ENCODE measurements at regions not wholly inside any gene's neighbourhood (a gene's known extent, or its start where the extent isn't known, plus 50 kb on each side); places are given as distances from the start of the nearest gene placed in this dataset.

DNA sequence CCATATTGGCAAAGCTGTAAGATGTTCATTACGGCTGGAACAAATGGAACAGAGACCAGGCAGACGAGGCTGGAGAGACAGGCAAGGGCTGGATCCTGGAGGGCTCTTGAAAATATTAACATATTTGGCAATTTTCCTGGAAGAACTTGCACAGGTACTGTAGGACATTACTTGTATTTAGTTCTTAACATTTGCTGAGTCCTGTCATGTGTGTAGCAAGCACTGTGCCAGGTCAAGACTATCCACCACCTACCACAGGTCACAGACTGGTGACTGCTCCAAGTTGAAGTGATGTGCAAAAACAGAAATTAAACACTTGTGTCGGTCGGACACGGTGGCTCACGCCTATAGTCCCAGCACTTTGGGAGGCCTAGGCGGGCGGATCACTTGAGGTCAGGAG, 58.7 kb upstream of the TNRC6B start:
- Mint-ChIP-seq H3K4me3 (no peak overlapping the region), H3K36me3 (no peaks in the 10 kb centered on the region), H3K27ac (no peak overlapping the region), H3K9me3 (no peaks in the 10 kb centered on the region), H3K4me1 (ENCODE audit: unreplicated experiment) (no peaks in the 10 kb centered on the region), H3K27me3 (no peaks in the 10 kb centered on the region)
- TF ChIP-seq, protein P1, sequence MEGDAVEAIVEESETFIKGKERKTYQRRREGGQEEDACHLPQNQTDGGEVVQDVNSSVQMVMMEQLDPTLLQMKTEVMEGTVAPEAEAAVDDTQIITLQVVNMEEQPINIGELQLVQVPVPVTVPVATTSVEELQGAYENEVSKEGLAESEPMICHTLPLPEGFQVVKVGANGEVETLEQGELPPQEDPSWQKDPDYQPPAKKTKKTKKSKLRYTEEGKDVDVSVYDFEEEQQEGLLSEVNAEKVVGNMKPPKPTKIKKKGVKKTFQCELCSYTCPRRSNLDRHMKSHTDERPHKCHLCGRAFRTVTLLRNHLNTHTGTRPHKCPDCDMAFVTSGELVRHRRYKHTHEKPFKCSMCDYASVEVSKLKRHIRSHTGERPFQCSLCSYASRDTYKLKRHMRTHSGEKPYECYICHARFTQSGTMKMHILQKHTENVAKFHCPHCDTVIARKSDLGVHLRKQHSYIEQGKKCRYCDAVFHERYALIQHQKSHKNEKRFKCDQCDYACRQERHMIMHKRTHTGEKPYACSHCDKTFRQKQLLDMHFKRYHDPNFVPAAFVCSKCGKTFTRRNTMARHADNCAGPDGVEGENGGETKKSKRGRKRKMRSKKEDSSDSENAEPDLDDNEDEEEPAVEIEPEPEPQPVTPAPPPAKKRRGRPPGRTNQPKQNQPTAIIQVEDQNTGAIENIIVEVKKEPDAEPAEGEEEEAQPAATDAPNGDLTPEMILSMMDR (conservative IDR thresholded peaks at IDR 0.05), result no peak
- no peak for DNase-seq (ENCODE audit: extremely low spot score, unreplicated experiment)

DNA sequence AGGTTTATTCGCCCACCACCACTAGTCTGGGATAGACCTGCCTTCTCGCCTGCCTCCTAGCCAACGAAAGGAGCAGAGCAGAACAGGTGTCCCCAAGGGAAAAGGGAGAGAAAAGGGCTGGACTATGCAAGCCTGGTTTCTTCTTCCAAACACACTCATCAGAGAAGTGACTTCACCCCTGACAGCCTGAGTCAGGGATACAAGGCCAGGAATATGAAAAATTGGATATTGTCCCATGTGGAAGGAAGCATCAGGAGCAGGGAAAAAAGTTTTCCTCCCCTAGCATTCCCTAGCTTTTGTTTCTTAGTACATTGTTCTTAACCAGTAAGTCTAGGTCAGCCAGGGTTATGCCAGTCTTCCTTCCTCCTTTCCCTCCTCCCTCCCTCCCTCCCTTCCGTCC, 56.9 kb upstream of the TNRC6B start:
- Mint-ChIP-seq H3K27me3 (no peaks in the 10 kb centered on the region), H3K36me3 (no peaks in the 10 kb centered on the region), H3K27ac (no peak overlapping the region), H3K9me3 (no peaks in the 10 kb centered on the region), H3K4me3 (no peak overlapping the region), H3K4me1 (ENCODE audit: unreplicated experiment) (no peaks in the 10 kb centered on the region)
- TF ChIP-seq, protein P1 (conservative IDR thresholded peaks at IDR 0.05), result no peak
- DNase-seq (ENCODE audit: extremely low spot score, unreplicated experiment), result no peak

DNA sequence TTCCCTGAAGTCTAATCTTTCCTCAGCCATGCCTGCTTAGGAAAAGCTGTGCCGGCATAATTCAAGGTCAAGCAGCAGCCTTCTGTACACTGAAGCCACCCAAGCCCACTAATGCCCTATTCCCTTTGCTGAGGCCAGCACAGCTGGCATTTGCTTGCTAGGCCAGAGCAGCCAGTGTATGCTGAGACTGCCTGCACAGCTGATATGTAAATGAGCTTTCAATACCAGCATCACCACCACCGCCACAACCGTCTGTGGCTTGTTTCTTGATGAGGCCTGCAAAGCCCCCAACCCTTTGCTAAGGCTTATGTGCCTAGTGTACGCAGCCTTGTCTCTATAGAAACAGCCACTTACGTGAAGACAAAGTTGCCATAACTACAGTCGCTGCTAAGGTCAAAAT, 56.3 kb upstream of the TNRC6B start:
- DNase-seq (ENCODE audit: extremely low spot score, unreplicated experiment), result no peak
- Mint-ChIP-seq H3K4me1 (ENCODE audit: unreplicated experiment) (no peaks in the 10 kb centered on the region), H3K27me3 (no peaks in the 10 kb centered on the region), H3K27ac (peak overlapping the region; percentile 73), H3K9me3 (no peaks in the 10 kb centered on the region), H3K4me3 (no peak overlapping the region), H3K36me3 (no peaks in the 10 kb centered on the region)
- TF ChIP-seq, protein P1 (conservative IDR thresholded peaks at IDR 0.05), result no peak

DNA sequence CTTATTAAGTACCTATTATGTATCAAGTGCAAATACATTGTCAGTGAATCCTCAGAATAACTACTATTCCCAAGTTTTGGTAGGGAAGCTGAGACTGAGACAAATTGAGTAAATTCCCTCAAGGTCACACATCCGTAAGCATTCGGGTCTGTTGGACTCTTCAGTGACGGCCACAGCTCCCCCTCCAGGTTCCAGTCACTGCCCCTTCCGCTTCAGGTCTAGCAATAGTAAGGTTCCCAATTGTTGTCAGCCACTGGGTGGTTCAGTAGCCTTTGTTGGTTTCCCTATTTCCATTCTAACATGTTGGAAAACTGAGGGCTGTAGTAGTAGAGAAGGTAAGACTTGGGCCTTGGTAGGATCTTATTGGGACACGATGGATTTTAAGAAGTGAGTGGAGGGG, 54.9 kb upstream of the TNRC6B start:
- no peaks in the 10 kb centered on the region for H3K27me3 Mint-ChIP-seq
- TF ChIP-seq, protein P1 (conservative IDR thresholded peaks at IDR 0.05), result no peak
- no peak overlapping the region for H3K27ac Mint-ChIP-seq
- H3K36me3 Mint-ChIP-seq, result no peaks in the 10 kb centered on the region
- no peaks in the 10 kb centered on the region for H3K9me3 Mint-ChIP-seq
- no peaks in the 10 kb centered on the region for H3K4me1 Mint-ChIP-seq (ENCODE audit: unreplicated experiment)
- H3K4me3 Mint-ChIP-seq, result no peak overlapping the region
- DNase-seq (ENCODE audit: extremely low spot score, unreplicated experiment), result no peak

DNA sequence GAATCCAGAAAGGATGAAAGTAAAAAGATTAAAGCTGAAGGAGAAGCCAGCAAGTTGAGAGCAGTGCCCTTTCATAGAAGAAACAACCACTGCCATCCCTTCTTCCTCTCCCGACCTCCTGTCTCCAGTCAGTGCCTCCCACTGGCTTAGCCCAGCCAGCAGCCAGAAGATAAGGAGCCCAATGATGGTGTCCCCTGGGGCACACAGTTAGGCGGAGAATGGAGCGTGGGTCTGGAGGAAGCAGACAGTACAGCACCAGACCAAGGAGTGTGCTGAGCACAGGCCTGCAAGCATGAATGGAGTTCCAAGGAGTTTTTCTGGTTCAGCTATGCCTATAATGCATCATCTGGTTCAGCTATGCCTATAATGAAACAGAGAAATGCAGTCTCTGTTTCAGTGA, 54.3 kb upstream of the TNRC6B start:
- Mint-ChIP-seq H3K9me3 (no peaks in the 10 kb centered on the region), H3K36me3 (no peaks in the 10 kb centered on the region), H3K4me3 (no peak overlapping the region), H3K27me3 (no peaks in the 10 kb centered on the region), H3K27ac (no peak overlapping the region), H3K4me1 (ENCODE audit: unreplicated experiment) (no peaks in the 10 kb centered on the region)
- TF ChIP-seq, protein P1 (conservative IDR thresholded peaks at IDR 0.05), result no peak
- no peak for DNase-seq (ENCODE audit: extremely low spot score, unreplicated experiment)
